Peyer's patch (tissue), 4 donors: ENCODE measurements at regions not wholly inside any gene's neighbourhood (a gene's known extent, or its start where the extent isn't known, plus 50 kb on each side); places are given as distances from the start of the nearest gene placed in this dataset.
"Not testable (repeated sequence)": the region's sequence is repeated elsewhere in the genome, so short reads cannot be mapped to it uniquely, and the experiment has no call there.

Source experiments
- POLR2A ChIP-seq, 2 donors: fragments of 450-650 bp; IDR thresholded peaks; one replicate each; pipeline ENCODE4 v1.5.1; 2017; ENCODE audit warnings: antibody characterized with exemption in 2 of 2, mild to moderate bottlenecking in 2 of 2, moderate library complexity in 2 of 2
- TF ChIP-seq, protein P1 (sequence below), 6 experiments: fragments of 450-650 bp in 4 of 6; fragments of 200-600 bp in 2 of 6; sonication (generic) in 1 of 6; IDR thresholded peaks; one replicate each; pipeline ENCODE4 v1.5.1; 2017 to 2019; ENCODE audit warnings: antibody characterized with exemption in 6 of 6, mild to moderate bottlenecking in 3 of 6, moderate library complexity in 1 of 6

DNA sequence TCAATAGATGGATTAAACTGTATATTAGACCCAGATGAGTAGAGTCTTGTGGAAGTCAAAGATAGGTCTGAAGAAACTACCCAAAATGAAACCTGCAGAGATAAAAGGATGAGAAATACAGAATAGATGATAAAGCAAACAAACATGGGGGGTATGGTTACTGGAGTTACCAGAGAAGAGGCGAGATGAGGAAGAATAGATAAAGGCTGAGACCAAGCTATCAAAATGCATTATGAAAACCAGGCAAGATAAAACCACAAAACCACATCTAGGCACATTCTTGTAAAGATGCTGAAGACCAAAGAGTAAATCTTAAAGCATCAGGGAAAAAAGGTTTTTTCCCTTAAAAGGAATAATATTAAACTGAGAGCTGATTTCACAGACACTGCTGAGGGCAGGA, 271.8 kb upstream of the NBPF12 start:
- TF ChIP-seq POLR2A (IDR thresholded peaks at IDR 0.05) = not testable (repeated sequence)
- TF ChIP-seq, protein P1, sequence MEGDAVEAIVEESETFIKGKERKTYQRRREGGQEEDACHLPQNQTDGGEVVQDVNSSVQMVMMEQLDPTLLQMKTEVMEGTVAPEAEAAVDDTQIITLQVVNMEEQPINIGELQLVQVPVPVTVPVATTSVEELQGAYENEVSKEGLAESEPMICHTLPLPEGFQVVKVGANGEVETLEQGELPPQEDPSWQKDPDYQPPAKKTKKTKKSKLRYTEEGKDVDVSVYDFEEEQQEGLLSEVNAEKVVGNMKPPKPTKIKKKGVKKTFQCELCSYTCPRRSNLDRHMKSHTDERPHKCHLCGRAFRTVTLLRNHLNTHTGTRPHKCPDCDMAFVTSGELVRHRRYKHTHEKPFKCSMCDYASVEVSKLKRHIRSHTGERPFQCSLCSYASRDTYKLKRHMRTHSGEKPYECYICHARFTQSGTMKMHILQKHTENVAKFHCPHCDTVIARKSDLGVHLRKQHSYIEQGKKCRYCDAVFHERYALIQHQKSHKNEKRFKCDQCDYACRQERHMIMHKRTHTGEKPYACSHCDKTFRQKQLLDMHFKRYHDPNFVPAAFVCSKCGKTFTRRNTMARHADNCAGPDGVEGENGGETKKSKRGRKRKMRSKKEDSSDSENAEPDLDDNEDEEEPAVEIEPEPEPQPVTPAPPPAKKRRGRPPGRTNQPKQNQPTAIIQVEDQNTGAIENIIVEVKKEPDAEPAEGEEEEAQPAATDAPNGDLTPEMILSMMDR (IDR thresholded peaks at IDR 0.05) = not testable (repeated sequence)
